Lower leg skin (tissue), 4 donors: ENCODE measurements at regions not wholly inside any gene's neighbourhood (a gene's known extent, or its start where the extent isn't known, plus 50 kb on each side); places are given as distances from the start of the nearest gene placed in this dataset.

Experiments used
- DNase-seq, 2 donors: peaks; one replicate each; pipeline ENCODE4 v3.0.0-alpha.2; 2019; ENCODE audit warnings: low spot score in 2 of 2
- H3K4me3 ChIP-seq: fragments of 200-600 bp; sonication (generic); 2 replicates; pipeline ENCODE4 v1.5.1; 2017; ENCODE audit warnings: mild to moderate bottlenecking, low read depth; ENCODE audit not compliant: poor library complexity, severe bottlenecking
- POLR2A ChIP-seq, 2 donors: fragments of 450-650 bp; IDR thresholded peaks; one replicate each; pipeline ENCODE4 v1.6.1; 2016 to 2017; ENCODE audit warnings: antibody characterized with exemption in 2 of 2, mild to moderate bottlenecking in 1 of 2, moderate library complexity in 1 of 2
- WGBS, 2 donors: methylation state at CpG; one replicate each; pipeline ENCODE4 v1.1.5; 2018; 5-methylcytosine and 5-hydroxymethylcytosine counted together
- intact Hi-C: fragments of 100-400 bp; cut with DNase I; formaldehyde crosslinking; loops from one replicate; pipeline ENCODE4 v1.15.0; 2023; ENCODE audit warnings: low total_unique reads
- TF ChIP-seq, protein P1 (sequence below), 3 donors: fragments of 450-650 bp; IDR thresholded peaks; one replicate each; pipeline ENCODE4 v1.5.1; 2016; ENCODE audit warnings: antibody characterized with exemption in 3 of 3, mild to moderate bottlenecking in 3 of 3, moderate library complexity in 2 of 3

DNA sequence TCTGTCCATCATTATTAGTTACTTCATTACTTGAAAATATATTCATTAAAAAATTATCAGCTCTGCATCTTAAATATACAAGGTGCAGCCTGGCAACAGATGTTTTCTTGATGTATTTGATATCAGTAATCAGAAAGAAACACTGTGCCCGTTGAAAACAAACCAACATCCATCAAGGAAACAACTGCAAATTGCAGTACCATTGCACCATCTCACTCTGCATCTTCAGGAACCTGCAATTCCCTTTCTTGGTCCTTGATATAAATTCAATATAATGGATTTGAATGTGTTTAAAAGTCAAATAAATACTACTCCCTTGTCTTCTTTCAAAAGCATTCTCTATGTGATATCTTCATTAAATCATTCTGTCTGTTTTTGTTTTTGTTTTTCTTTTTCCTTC lies 1131.2 kb downstream of the FAM181B start:
- TF ChIP-seq, protein P1, sequence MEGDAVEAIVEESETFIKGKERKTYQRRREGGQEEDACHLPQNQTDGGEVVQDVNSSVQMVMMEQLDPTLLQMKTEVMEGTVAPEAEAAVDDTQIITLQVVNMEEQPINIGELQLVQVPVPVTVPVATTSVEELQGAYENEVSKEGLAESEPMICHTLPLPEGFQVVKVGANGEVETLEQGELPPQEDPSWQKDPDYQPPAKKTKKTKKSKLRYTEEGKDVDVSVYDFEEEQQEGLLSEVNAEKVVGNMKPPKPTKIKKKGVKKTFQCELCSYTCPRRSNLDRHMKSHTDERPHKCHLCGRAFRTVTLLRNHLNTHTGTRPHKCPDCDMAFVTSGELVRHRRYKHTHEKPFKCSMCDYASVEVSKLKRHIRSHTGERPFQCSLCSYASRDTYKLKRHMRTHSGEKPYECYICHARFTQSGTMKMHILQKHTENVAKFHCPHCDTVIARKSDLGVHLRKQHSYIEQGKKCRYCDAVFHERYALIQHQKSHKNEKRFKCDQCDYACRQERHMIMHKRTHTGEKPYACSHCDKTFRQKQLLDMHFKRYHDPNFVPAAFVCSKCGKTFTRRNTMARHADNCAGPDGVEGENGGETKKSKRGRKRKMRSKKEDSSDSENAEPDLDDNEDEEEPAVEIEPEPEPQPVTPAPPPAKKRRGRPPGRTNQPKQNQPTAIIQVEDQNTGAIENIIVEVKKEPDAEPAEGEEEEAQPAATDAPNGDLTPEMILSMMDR (IDR thresholded peaks at IDR 0.05) = no peak
- TF ChIP-seq POLR2A (IDR thresholded peaks at IDR 0.05) = no peak
- intact Hi-C loops = no loop called here
- no peak overlapping the region for H3K4me3 ChIP-seq
- 36 to 60% methylated on average over 1 of the region's 1 CpG for WGBS, 2 donors
- no peak for DNase-seq

DNA sequence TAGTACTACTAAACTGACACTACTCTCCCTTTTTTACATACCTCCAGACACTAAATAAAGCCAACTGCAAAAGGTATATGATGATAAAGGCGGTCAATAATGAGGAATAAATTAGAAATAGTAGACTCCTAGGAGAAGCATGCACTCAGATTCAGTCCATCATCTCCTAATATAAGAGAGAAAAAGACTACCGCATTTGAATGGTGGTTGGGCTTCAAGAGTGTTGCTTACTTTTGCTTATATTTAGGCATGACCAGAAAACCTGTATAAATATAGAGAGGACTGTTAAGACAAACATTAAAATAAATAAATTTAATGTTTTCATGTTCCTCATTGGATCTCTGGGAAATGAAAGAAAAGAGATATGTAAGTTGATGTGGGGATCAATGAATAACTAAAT lies 1137.0 kb downstream of the FAM181B start:
- intact Hi-C loops = no loop called here
- TF ChIP-seq, protein P1 (IDR thresholded peaks at IDR 0.05) = no peak
- TF ChIP-seq POLR2A (IDR thresholded peaks at IDR 0.05) = no peak
- 67 to 75% methylated on average over 2 of the region's 2 CpGs for WGBS, 2 donors
- H3K4me3 ChIP-seq = no peak overlapping the region
- DNase-seq = no peak

GRCh38 chr11:81585390-81585933 lies 1148.2 kb downstream of the FAM181B start:
- no peak overlapping the region for H3K4me3 ChIP-seq
- no peak for TF ChIP-seq POLR2A (IDR thresholded peaks at IDR 0.05)
- TF ChIP-seq, protein P1 (IDR thresholded peaks at IDR 0.05) = no peak
- intact Hi-C loops = no loop called here
- WGBS, 2 donors = 50 to 72% methylated on average over 2 of the region's 2 CpGs
- DNase-seq = no peak

- WGBS, 2 donors = 29 to 34% methylated on average over 2 of the region's 2 CpGs
- TF ChIP-seq, protein P1 (IDR thresholded peaks at IDR 0.05) = no peak
- TF ChIP-seq POLR2A (IDR thresholded peaks at IDR 0.05) = no peak
- intact Hi-C loops = no loop called here
- DNase-seq = no peak
- no peak overlapping the region for H3K4me3 ChIP-seq
Measured at GRCh38 chr11:81579339-81579738, 1154.3 kb downstream of the FAM181B start.

GRCh38 chr11:81578571-81578970 lies 1155.1 kb downstream of the FAM181B start:
- 60 to 61% methylated on average over 4 of the region's 4 CpGs for WGBS, 2 donors
- intact Hi-C loops = no loop called here
- no peak for TF ChIP-seq POLR2A (IDR thresholded peaks at IDR 0.05)
- TF ChIP-seq, protein P1 (IDR thresholded peaks at IDR 0.05) = no peak
- no peak overlapping the region for H3K4me3 ChIP-seq
- DNase-seq = no peak

- 16 to 26% methylated on average over 2 of the region's 2 CpGs for WGBS, 2 donors
- intact Hi-C loops = no loop called here
- no peak overlapping the region for H3K4me3 ChIP-seq
- DNase-seq = no peak
- no peak for TF ChIP-seq POLR2A (IDR thresholded peaks at IDR 0.05)
- TF ChIP-seq, protein P1 (IDR thresholded peaks at IDR 0.05) = no peak
Measured at GRCh38 chr11:81574301-81574700, 1159.4 kb downstream of the FAM181B start.
